Gastroesophageal sphincter (tissue), 4 donors: ENCODE measurements at regions not wholly inside any gene's neighbourhood (a gene's known extent, or its start where the extent isn't known, plus 50 kb on each side); places are given as distances from the start of the nearest gene placed in this dataset.
A peak's percentile ranks its signal among the peaks of the same experiment; 100 is the strongest.

ENCODE experiments used
- ATAC-seq: fragments of 150-250 bp; one replicate; pipeline ENCODE4 v1.9.1; 2016; ENCODE audit warnings: mild to moderate bottlenecking, moderate library complexity
- H3K27ac ChIP-seq, 4 donors: fragments of 200-600 bp; sonication (generic) in 3 of 4; 1 replicate in 3 of 4; 2 replicates in 1 of 4; pipeline ENCODE4 v1.5.1; 2016 to 2019
- H3K27me3 ChIP-seq: fragments of 200-600 bp; sonication (generic); one replicate; pipeline ENCODE4 v1.5.1; 2019
- H3K36me3 ChIP-seq, 2 donors: fragments of 200-600 bp; sonication (generic); one replicate each; pipeline ENCODE4 v1.5.1; 2019; ENCODE audit warnings: control low read depth in 1 of 2
- H3K4me1 ChIP-seq, 3 donors: fragments of 200-600 bp; sonication (generic); 1 replicate in 2 of 3; 2 replicates in 1 of 3; pipeline ENCODE4 v1.5.1; 2016 to 2019; ENCODE audit warnings: control low read depth in 2 of 3
- H3K4me3 ChIP-seq, 2 donors: fragments of 200-600 bp; sonication (generic); one replicate each; pipeline ENCODE4 v1.5.1; 2019; ENCODE audit warnings: mild to moderate bottlenecking in 1 of 2, moderate library complexity in 1 of 2
- H3K9me3 ChIP-seq, 3 donors: fragments of 200-600 bp; sonication (generic); one replicate each; pipeline ENCODE4 v1.5.1; 2017 to 2019; ENCODE audit warnings: control low read depth in 2 of 3
- CTCF ChIP-seq, 4 experiments: fragments of 200-600 bp in 2 of 4; fragments of 450-650 bp in 2 of 4; sonication (generic) in 1 of 4; IDR thresholded peaks; one replicate each; pipeline ENCODE4 v1.5.1; 2017 to 2019; ENCODE audit warnings: antibody characterized with exemption in 4 of 4, mild to moderate bottlenecking in 2 of 4, moderate library complexity in 2 of 4
- EP300 ChIP-seq: sonication (generic); formaldehyde crosslinking; IDR thresholded peaks from one replicate; pipeline ENCODE4 v1.6.1; 2017; ENCODE audit warnings: antibody characterized with exemption, mild to moderate bottlenecking
- POLR2A ChIP-seq, 2 donors: fragments of 450-650 bp; IDR thresholded peaks; one replicate each; pipeline ENCODE4 v1.6.1; 2017; ENCODE audit warnings: antibody characterized with exemption in 2 of 2, mild to moderate bottlenecking in 2 of 2, moderate library complexity in 1 of 2
- POLR2AphosphoS5 ChIP-seq: sonication (generic); formaldehyde crosslinking; IDR thresholded peaks from one replicate; pipeline ENCODE4 v1.6.1; 2017; ENCODE audit warnings: antibody characterized with exemption
- WGBS, 2 donors: methylation state at CpG; one replicate each; pipeline ENCODE4 v1.1.5; 2018; ENCODE audit warnings: low coverage in 1 of 2; 5-methylcytosine and 5-hydroxymethylcytosine counted together

- Histone ChIP-seq H3K4me3 (no peak overlapping the region), H3K27me3 (no peaks in the 10 kb centered on the region), H3K9me3 (peaks cover 0 to under 1% (median 0%) of the 10 kb centered on the region in 3 donors), H3K4me1 (peaks cover 0 to 21% (median 0%) of the 10 kb centered on the region in 3 donors), H3K27ac (no peak overlapping the region), H3K36me3 (no peaks in the 10 kb centered on the region)
- WGBS, 2 donors: 84 to 87% methylated on average over 3 of the region's 3 CpGs
- no peak for ATAC-seq
- TF ChIP-seq CTCF (IDR thresholded peaks at IDR 0.05) (no peak), POLR2A (IDR thresholded peaks at IDR 0.05) (no peak), EP300 (no peak), POLR2AphosphoS5 (no peak)
Observed at GRCh38 chr3:177375316-177375715, 178.0 kb upstream of the TBL1XR1 start.

GRCh38 chr3:177377166-177377565, 179.9 kb upstream of the TBL1XR1 start:
- 87 to 93% methylated on average over 4 to 7 of the region's 9 CpGs for WGBS, 2 donors
- H3K27ac ChIP-seq: no peak overlapping the region
- H3K4me3 ChIP-seq: no peak overlapping the region

GRCh38 chr3:177378168-177378567, 180.9 kb upstream of the TBL1XR1 start:
- 49 to 88% methylated on average over 6 to 7 of the region's 7 CpGs for WGBS, 2 donors

More at GRCh38 chr3:177377166-177377565, 179.9 kb upstream of the TBL1XR1 start:
- Histone ChIP-seq H3K36me3 (no peaks in the 10 kb centered on the region), H3K9me3 (peaks cover 0 to 9% (median 0%) of the 10 kb centered on the region in 3 donors), H3K27me3 (no peaks in the 10 kb centered on the region), H3K4me1 (peaks cover 0 to 13% (median 0%) of the 10 kb centered on the region in 3 donors)
- no peak for ATAC-seq
- no peak for TF ChIP-seq POLR2A (IDR thresholded peaks at IDR 0.05)
- TF ChIP-seq CTCF (IDR thresholded peaks at IDR 0.05): no peak
- no peak for TF ChIP-seq EP300
- TF ChIP-seq POLR2AphosphoS5: no peak

GRCh38 chr3:177379045-177379444, 181.8 kb upstream of the TBL1XR1 start:
- no peak for ATAC-seq
- Histone ChIP-seq H3K4me1 (peaks cover 0 to 8% (median 0%) of the 10 kb centered on the region in 3 donors), H3K9me3 (peaks cover 0 to 9% (median 0%) of the 10 kb centered on the region in 3 donors), H3K4me3 (no peak overlapping the region), H3K27ac (peak overlapping the region in 1 of 4 donors; percentile 27), H3K27me3 (no peaks in the 10 kb centered on the region), H3K36me3 (no peaks in the 10 kb centered on the region)
- TF ChIP-seq POLR2AphosphoS5 (no peak), POLR2A (IDR thresholded peaks at IDR 0.05) (no peak), EP300 (no peak), CTCF (IDR thresholded peaks at IDR 0.05) (peak in 3 of 4 experiments; percentile 5 to 44 (median 40))
- 57 to 80% methylated on average over 1 to 2 of the region's 3 CpGs for WGBS, 2 donors

More at GRCh38 chr3:177378168-177378567, 180.9 kb upstream of the TBL1XR1 start:
- Histone ChIP-seq H3K4me3 (no peak overlapping the region), H3K4me1 (peaks cover 0 to 8% (median 0%) of the 10 kb centered on the region in 3 donors), H3K27me3 (no peaks in the 10 kb centered on the region), H3K27ac (no peak overlapping the region), H3K36me3 (no peaks in the 10 kb centered on the region), H3K9me3 (peaks cover 0 to 9% (median 0%) of the 10 kb centered on the region in 3 donors)
- TF ChIP-seq CTCF (IDR thresholded peaks at IDR 0.05) (no peak), POLR2A (IDR thresholded peaks at IDR 0.05) (no peak), EP300 (no peak)
- no peak for ATAC-seq

GRCh38 chr3:177381070-177381469, 183.8 kb upstream of the TBL1XR1 start:
- no peak overlapping the region for H3K27ac ChIP-seq
- H3K4me3 ChIP-seq: no peak overlapping the region
- TF ChIP-seq POLR2A (IDR thresholded peaks at IDR 0.05) (no peak), POLR2AphosphoS5 (no peak), EP300 (no peak), CTCF (IDR thresholded peaks at IDR 0.05) (no peak)
- no peak for ATAC-seq
- no peaks in the 10 kb centered on the region for H3K27me3 ChIP-seq
- no peaks in the 10 kb centered on the region for H3K36me3 ChIP-seq
- H3K9me3 ChIP-seq: peaks cover 0 to 9% (median 0%) of the 10 kb centered on the region in 3 donors
- H3K4me1 ChIP-seq: peaks cover 0 to 8% (median 0%) of the 10 kb centered on the region in 3 donors
